IPS-20b (cell line): ENCODE measurements at regions not wholly inside any gene's neighbourhood (a gene's known extent, or its start where the extent isn't known, plus 50 kb on each side); places are given as distances from the start of the nearest gene placed in this dataset.
"Not testable (repeated sequence)": the region's sequence is repeated elsewhere in the genome, so short reads cannot be mapped to it uniquely, and the experiment has no call there.

ENCODE experiments used
- H3K27ac ChIP-seq: one replicate; pipeline ENCODE4 v1.5.1; 2013; ENCODE audit warnings: low read length
- H3K27me3 ChIP-seq: 2 replicates; pipeline ENCODE4 v1.6.1; 2013; ENCODE audit warnings: mild to moderate bottlenecking, low read length, inconsistent platforms; ENCODE audit not compliant: insufficient read depth
- H3K36me3 ChIP-seq: 2 replicates; pipeline ENCODE4 v1.6.1; 2013; ENCODE audit warnings: low read depth, mild to moderate bottlenecking, inconsistent platforms, low read length, moderate library complexity; ENCODE audit not compliant: insufficient read depth
- H3K4me1 ChIP-seq: 2 replicates; pipeline ENCODE4 v1.6.1; 2013; ENCODE audit warnings: mild to moderate bottlenecking, control low read depth, inconsistent platforms, low read length, moderate library complexity; ENCODE audit not compliant: insufficient read depth
- H3K4me3 ChIP-seq: 2 replicates; pipeline ENCODE4 v1.5.1; 2013; ENCODE audit warnings: mild to moderate bottlenecking, low read length, inconsistent platforms
- H3K9ac ChIP-seq: 2 replicates; pipeline ENCODE4 v1.6.1; 2013; ENCODE audit warnings: low read depth, mild to moderate bottlenecking, inconsistent platforms, low read length, moderate library complexity
- H3K9me3 ChIP-seq: 2 replicates; pipeline ENCODE4 v1.6.1; 2013; ENCODE audit warnings: mild to moderate bottlenecking, low read depth, low read length, inconsistent platforms; ENCODE audit not compliant: insufficient read depth

DNA sequence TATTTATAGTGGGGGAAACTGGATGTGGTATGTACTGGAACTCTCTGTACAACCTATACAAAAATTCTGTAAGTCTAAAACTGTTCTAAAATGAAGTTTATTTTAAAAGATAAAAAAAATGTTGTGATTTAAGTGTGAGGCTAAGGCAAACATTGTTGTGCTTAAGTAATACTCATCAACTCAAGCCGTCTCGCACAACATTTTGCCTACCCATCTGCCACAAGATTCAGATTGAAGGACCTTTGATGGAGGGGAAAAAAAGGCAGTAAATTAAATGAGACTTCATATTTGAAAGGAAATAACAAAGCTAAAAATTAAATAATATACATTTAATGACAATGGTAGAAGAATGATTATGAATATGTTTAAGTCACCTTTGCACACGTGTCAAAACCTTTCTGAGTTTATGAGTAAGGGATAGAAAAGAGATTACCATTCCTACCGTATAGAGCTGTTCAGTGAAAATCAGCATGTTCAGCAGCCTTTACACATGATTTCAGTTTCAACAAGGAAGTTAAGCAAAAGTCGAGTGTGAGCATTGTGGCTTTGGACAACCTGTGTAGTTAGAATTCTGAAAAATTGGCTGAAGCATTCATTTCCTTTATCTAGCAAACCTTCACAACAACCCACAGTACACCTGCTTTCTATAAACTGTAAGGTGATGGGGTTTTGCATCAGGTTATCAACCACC is 499.3 kb downstream of the IRS1 start:
- Histone ChIP-seq H3K4me1 (no peaks in the 10 kb centered on the region), H3K9me3 (no peaks in the 10 kb centered on the region), H3K36me3 (no peaks in the 10 kb centered on the region), H3K4me3 (no peak overlapping the region), H3K27me3 (no peaks in the 10 kb centered on the region), H3K27ac (no peak overlapping the region), H3K9ac (no peak overlapping the region)

DNA sequence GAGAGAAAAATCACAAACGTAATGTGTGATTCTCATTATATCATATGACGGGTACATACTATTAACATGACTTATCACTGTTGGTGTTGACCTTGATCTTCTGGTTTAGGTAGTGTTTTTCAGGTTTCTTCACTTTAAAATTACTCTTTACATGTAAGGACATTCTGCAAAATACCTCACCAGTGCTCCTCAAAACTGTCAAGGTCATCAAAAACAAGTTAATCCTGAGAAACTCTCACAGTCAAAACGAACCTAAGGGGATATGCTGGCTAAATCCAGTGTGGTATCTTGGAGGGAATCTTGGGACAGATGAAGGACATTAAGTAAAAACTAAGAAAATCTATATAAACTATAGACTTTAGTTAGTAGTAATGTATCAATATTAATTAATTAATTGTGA is 499.8 kb downstream of the IRS1 start:
- Histone ChIP-seq H3K27ac (no peak overlapping the region), H3K36me3 (no peaks in the 10 kb centered on the region), H3K4me1 (no peaks in the 10 kb centered on the region), H3K4me3 (no peak overlapping the region), H3K9me3 (no peaks in the 10 kb centered on the region), H3K9ac (no peak overlapping the region), H3K27me3 (no peaks in the 10 kb centered on the region)

GRCh38 chr2:226295681-226296080 is 503.9 kb downstream of the IRS1 start:
- peaks cover 4% of the 10 kb centered on the region for H3K9me3 ChIP-seq
- no peak overlapping the region for H3K4me3 ChIP-seq
- H3K27me3 ChIP-seq, result no peaks in the 10 kb centered on the region
- H3K9ac ChIP-seq, result no peak overlapping the region
- H3K4me1 ChIP-seq, result no peaks in the 10 kb centered on the region
- no peak overlapping the region for H3K27ac ChIP-seq
- no peaks in the 10 kb centered on the region for H3K36me3 ChIP-seq

DNA sequence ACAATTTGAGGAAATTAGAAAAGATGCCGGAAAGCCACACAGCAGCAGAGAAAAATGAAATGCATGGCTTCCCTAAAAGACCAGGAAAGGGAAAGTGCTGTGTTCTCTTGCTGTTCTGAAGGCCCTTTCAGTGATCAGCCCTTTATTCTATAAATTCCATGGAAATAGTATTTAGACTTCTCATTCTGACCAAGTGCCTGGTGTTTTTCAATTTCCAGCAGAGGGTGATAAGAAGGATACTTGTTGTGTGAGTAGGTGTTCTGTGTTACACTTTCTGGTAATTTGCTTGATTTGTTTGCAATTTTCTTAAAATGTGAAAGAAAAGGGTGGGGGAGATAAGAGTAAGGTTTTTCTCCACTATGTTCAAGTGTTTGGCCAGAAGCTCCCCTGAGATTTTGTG is 504.5 kb downstream of the IRS1 start:
- H3K9me3 ChIP-seq, result peaks cover 4% of the 10 kb centered on the region
- H3K9ac ChIP-seq, result no peak overlapping the region
- no peak overlapping the region for H3K4me3 ChIP-seq
- H3K36me3 ChIP-seq, result no peaks in the 10 kb centered on the region
- no peaks in the 10 kb centered on the region for H3K27me3 ChIP-seq
- no peak overlapping the region for H3K27ac ChIP-seq
- H3K4me1 ChIP-seq, result no peaks in the 10 kb centered on the region

DNA sequence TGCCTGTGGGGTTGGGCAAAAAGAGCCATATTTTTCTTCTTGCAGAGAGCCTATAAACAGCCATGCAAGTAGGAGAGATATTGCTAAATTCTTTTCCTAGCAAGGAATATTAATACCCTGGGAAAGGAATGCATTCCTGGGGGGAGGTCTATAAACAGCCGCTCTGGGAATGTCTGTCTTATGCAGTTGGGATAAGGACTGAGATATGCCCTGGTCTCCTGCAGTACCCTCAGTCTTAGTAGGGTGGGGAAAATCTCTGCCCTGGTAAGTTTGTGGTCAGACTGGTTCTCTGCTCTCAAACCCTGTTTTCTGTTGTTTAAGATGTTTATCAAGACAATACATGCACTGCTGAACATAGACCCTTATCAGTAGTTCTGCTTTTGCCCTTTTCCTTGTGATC is 508.3 kb downstream of the IRS1 start:
- H3K4me3 ChIP-seq, H3K27me3 ChIP-seq, H3K4me1 ChIP-seq, H3K36me3 ChIP-seq, H3K9ac ChIP-seq, H3K27ac ChIP-seq, H3K9me3 ChIP-seq: not testable (repeated sequence)

DNA sequence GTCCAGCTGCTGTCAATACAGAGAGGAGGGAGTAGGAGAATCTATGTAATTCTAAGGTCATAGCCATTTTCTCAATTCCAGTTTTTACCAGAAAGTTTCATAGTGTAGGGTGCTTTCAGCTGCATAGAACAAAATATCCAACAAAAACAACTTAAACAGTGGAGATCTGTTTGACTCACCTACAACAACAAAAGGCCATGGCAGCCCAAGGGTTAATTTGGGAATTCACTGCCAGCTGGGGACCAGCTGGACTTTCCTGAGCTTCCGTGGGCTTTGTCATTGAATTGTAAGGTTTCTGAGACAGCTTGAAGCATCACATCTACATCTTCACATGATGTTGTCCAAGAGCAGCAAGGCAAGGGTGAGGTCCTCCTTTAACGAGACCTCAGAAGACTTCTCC is 512.7 kb downstream of the IRS1 start:
- no peak overlapping the region for H3K27ac ChIP-seq
- no peak overlapping the region for H3K9ac ChIP-seq
- no peak overlapping the region for H3K4me3 ChIP-seq
- no peaks in the 10 kb centered on the region for H3K4me1 ChIP-seq
- H3K9me3 ChIP-seq, result no peaks in the 10 kb centered on the region; the same call in 1 of the 2 replicates
- no peaks in the 10 kb centered on the region for H3K36me3 ChIP-seq
- no peaks in the 10 kb centered on the region for H3K27me3 ChIP-seq

DNA sequence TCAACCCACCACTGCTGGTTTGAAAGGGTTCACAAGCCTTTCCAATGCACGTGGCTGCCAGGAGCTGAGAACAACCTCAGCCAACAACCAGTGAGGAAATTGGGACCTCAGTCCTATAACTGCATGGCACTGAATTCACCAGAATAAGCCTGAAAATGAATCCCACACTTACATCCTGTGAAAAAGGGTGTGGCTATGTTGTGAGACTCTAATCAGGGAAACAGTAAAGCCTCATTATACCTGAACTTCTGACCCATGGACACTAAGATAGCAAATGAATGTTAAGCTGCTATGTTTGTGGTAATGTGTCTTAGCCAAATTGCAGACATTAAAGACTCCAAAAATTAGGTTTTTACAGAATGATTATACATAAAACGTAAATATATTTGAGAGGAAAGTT is 515.8 kb downstream of the IRS1 start:
- Histone ChIP-seq H3K4me3 (no peak overlapping the region), H3K9me3 (no peaks in the 10 kb centered on the region; the same call in 1 of the 2 replicates), H3K36me3 (no peaks in the 10 kb centered on the region), H3K9ac (no peak overlapping the region), H3K27ac (no peak overlapping the region), H3K4me1 (no peaks in the 10 kb centered on the region), H3K27me3 (no peaks in the 10 kb centered on the region)

DNA sequence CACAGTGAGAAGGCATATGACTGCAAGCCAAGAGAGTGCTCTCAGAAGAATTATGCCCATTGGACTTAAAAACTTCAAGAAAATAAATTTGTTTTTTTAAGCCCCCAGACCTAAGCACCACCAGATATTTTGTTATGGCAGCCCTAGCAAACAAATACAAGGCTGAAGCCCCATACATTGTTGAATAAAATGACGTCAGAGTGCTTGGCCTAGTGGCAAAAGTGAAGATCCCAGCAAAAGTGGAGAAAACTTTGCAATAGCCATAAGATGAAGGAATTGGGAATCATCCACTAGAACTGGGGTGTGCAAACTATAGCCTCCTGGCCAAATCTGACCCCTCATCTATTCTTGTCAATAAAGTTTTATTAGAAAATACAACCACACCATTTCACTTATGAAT is 517.5 kb downstream of the IRS1 start:
- no peak overlapping the region for H3K27ac ChIP-seq
- no peak overlapping the region for H3K9ac ChIP-seq
- H3K4me1 ChIP-seq, result no peaks in the 10 kb centered on the region
- no peaks in the 10 kb centered on the region for H3K27me3 ChIP-seq
- no peaks in the 10 kb centered on the region; the same call in 1 of the 2 replicates for H3K9me3 ChIP-seq
- H3K36me3 ChIP-seq, result no peaks in the 10 kb centered on the region
- no peak overlapping the region for H3K4me3 ChIP-seq

DNA sequence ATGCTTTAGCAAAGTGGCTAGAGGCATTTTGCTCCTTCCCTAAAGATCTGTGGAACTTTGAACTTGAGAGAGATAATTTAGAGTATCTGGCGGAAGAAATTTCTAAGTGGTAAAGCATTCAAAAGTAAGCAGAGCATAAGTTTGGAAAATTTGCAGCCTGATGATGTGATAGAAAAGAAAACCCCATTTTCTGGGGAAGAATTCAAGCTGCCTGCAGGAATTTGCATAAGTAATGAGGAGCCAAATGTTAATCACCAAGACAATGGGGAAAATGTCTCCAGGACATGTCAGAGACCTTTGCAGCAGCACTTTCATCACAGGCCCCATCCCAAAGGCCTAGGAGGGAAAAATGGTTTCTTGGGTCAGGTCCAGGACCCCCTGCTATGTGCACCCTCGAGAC is 519.5 kb downstream of the IRS1 start:
- not testable (repeated sequence) for H3K36me3 ChIP-seq, H3K4me1 ChIP-seq, H3K27ac ChIP-seq, H3K9ac ChIP-seq, H3K4me3 ChIP-seq, H3K9me3 ChIP-seq, H3K27me3 ChIP-seq

DNA sequence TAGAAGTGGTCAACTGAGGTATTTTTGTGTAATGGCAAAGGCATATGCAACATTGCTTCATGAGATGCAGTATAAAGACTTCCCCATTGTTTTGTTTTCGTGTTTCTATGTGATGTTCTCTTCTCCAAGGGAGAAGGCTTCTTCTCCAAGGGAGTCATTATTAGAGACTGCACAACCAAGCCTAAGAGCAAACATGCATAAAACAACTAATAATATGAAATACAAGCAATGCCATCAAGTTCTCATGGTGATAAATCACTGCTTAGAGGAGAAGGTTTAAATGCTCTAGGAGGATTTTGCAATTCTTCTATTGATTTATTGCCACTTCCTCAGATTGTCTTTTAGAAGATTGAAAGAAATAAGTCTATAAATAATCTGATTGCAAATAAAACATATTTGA is 524.4 kb downstream of the IRS1 start:
- H3K4me3 ChIP-seq, result no peak overlapping the region
- H3K4me1 ChIP-seq, result no peaks in the 10 kb centered on the region
- H3K27me3 ChIP-seq, result no peaks in the 10 kb centered on the region
- H3K27ac ChIP-seq, result no peak overlapping the region
- H3K36me3 ChIP-seq, result no peaks in the 10 kb centered on the region
- H3K9ac ChIP-seq, result no peak overlapping the region
- H3K9me3 ChIP-seq, result no peaks in the 10 kb centered on the region

DNA sequence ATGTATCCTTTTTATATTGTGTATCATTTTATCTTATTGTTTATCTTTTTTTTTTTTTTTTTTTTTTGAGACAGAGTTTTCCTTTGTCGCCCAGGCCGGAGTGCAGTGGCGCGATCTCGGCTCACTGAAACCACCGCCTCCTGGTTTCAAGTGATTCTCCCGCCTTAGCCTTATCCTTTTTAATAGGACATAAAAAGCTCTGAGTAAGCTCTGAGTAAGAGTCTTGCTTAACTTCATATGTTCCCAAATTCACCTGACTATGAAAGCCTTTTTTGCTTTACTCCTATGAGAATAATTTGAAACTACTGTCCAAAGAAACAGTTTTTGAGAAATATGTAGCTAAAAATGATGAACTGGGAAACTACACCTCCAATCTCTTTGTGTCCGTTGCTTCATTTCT is 525.5 kb downstream of the IRS1 start:
- Histone ChIP-seq H3K4me3 (no peak overlapping the region), H3K4me1 (no peaks in the 10 kb centered on the region), H3K36me3 (no peaks in the 10 kb centered on the region), H3K9me3 (no peaks in the 10 kb centered on the region), H3K27me3 (no peaks in the 10 kb centered on the region), H3K27ac (no peak overlapping the region), H3K9ac (no peak overlapping the region)

DNA sequence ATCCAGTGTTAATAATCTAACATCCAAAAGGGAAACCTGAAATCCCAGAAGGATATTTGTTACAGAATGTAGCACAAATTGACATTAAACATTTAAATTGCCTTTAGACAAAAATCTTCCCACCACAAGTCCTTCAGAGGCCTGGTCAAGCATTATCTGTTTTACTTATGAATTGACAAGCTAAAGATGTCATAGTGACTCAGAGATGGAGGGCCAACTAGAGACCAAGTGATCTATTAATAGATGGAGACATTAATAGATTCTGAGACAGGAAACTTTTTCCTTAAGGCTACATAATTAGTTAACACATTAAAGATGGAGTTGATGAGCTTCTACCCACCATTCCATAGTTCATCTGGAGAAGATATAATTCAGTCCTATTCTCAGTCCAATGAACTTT is 526.2 kb downstream of the IRS1 start:
- Histone ChIP-seq H3K36me3 (no peaks in the 10 kb centered on the region), H3K27me3 (no peaks in the 10 kb centered on the region), H3K9ac (no peak overlapping the region), H3K4me3 (no peak overlapping the region), H3K9me3 (no peaks in the 10 kb centered on the region), H3K27ac (no peak overlapping the region), H3K4me1 (no peaks in the 10 kb centered on the region)
